ENCODE measurements at regions not wholly inside any gene's neighbourhood (a gene's known extent, or its start where the extent isn't known, plus 50 kb on each side); places are given as distances from the start of the nearest gene placed in this dataset.

DNA sequence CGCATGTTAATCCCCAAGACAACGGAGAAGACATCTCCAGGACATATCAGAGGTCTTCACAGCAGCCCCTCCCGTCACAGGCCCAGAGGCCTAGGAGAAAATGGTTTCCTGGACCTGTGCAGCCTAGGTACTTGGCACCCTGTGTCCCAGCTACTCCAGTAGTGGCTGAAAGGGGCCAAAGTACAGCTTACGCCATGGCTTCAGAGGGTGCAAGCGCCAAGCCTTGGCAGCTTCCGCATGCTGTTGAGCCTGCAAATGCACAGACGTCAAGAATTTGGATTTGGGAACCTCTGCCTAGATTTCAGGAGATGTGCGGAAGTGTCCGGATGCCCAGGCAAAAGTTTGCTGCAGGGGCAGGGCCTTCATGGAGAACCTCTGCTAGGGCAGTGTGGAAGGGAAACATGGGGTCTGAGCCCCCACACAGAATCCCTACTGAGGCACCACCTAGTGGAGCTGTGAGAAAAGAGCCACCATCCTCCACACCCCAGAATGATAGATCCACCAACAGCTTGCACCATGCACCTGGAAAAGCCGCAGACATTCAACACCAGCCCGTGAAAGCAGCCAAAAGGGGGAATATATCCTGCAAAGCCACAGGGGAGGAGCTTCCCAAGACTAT, 159.3 kb upstream of the COX10 start:
- TF ChIP-seq EZH2phosphoT487 (IDR thresholded peaks at IDR 0.05; ENCODE audit: low read length), result no peak
- Histone ChIP-seq H3K4me1 (ENCODE audit: low read length) (no peaks in the 10 kb centered on the region), H3K79me2 (ENCODE audit: low read length) (no peaks in the 10 kb centered on the region), H4K20me1 (ENCODE audit: insufficient read depth, low read length) (no peaks in the 10 kb centered on the region), H3F3A (ENCODE audit: insufficient read depth, low read length) (no peaks in the 10 kb centered on the region), H2AFZ (ENCODE audit: low read length) (no peak overlapping the region), H3K4me2 (ENCODE audit: low read depth, low read length) (no peak overlapping the region), H3K9me3 (replicated peaks; ENCODE audit: insufficient read depth, low read length) (no peaks in the 10 kb centered on the region), H3K36me3 (replicated peaks; ENCODE audit: insufficient read depth, low read length) (no peaks in the 10 kb centered on the region), H3K4me3 (ENCODE audit: low read length) (no peak overlapping the region), H3K27me3 (replicated peaks; ENCODE audit: insufficient read depth, low read length) (no peaks in the 10 kb centered on the region), H3K9me2 (replicated peaks; ENCODE audit: insufficient read depth, low read length) (no peaks in the 10 kb centered on the region), H3K9ac (ENCODE audit: low read length) (no peak overlapping the region), H3K27ac (ENCODE audit: low read length) (no peak overlapping the region)
- no peak for DNase-seq

DNA sequence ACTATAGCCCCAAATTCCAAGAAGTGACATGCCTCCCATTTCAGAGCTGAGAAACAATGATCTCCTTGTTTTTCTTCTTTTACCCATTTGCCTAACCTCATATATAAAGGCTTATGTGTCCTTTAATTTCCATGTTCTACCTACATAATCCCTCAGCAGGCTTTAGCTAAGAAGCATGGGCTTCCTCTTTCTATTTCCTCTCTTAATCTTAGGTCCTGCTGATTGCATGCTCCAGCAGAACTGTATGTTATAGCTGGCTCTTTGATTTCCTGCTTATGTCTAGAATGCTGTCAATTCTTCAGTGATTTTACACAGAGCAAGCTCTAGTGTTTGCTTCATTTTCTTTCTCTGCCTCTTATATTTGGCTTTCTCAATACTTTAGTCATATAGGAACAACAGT, 151.7 kb upstream of the COX10 start:
- no peaks in the 10 kb centered on the region for H3F3A ChIP-seq (ENCODE audit: insufficient read depth, low read length)
- no peaks in the 10 kb centered on the region for H4K20me1 ChIP-seq (ENCODE audit: insufficient read depth, low read length)
- H3K9me3 ChIP-seq (replicated peaks; ENCODE audit: insufficient read depth, low read length), result no peaks in the 10 kb centered on the region
- no peak for DNase-seq
- no peaks in the 10 kb centered on the region for H3K79me2 ChIP-seq (ENCODE audit: low read length)
- H3K36me3 ChIP-seq (replicated peaks; ENCODE audit: insufficient read depth, low read length), result no peaks in the 10 kb centered on the region
- H3K27ac ChIP-seq (ENCODE audit: low read length), result no peak overlapping the region
- no peak overlapping the region for H2AFZ ChIP-seq (ENCODE audit: low read length)
- no peaks in the 10 kb centered on the region for H3K9me2 ChIP-seq (replicated peaks; ENCODE audit: insufficient read depth, low read length)
- no peaks in the 10 kb centered on the region for H3K4me1 ChIP-seq (ENCODE audit: low read length)
- no peak overlapping the region for H3K9ac ChIP-seq (ENCODE audit: low read length)
- TF ChIP-seq EZH2phosphoT487 (IDR thresholded peaks at IDR 0.05; ENCODE audit: low read length) (no peak), EZH2 (optimal IDR thresholded peaks at IDR 0.05; ENCODE audit: low read depth, low read length) (no peak)
- TF ChIP-seq, protein P1, sequence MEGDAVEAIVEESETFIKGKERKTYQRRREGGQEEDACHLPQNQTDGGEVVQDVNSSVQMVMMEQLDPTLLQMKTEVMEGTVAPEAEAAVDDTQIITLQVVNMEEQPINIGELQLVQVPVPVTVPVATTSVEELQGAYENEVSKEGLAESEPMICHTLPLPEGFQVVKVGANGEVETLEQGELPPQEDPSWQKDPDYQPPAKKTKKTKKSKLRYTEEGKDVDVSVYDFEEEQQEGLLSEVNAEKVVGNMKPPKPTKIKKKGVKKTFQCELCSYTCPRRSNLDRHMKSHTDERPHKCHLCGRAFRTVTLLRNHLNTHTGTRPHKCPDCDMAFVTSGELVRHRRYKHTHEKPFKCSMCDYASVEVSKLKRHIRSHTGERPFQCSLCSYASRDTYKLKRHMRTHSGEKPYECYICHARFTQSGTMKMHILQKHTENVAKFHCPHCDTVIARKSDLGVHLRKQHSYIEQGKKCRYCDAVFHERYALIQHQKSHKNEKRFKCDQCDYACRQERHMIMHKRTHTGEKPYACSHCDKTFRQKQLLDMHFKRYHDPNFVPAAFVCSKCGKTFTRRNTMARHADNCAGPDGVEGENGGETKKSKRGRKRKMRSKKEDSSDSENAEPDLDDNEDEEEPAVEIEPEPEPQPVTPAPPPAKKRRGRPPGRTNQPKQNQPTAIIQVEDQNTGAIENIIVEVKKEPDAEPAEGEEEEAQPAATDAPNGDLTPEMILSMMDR (IDR thresholded peaks at IDR 0.05; ENCODE audit: low read length), result no peak
- no peak overlapping the region for H3K4me3 ChIP-seq (ENCODE audit: low read length)
- no peaks in the 10 kb centered on the region for H3K27me3 ChIP-seq (replicated peaks; ENCODE audit: insufficient read depth, low read length)
- H3K4me2 ChIP-seq (ENCODE audit: low read depth, low read length), result no peak overlapping the region

DNA sequence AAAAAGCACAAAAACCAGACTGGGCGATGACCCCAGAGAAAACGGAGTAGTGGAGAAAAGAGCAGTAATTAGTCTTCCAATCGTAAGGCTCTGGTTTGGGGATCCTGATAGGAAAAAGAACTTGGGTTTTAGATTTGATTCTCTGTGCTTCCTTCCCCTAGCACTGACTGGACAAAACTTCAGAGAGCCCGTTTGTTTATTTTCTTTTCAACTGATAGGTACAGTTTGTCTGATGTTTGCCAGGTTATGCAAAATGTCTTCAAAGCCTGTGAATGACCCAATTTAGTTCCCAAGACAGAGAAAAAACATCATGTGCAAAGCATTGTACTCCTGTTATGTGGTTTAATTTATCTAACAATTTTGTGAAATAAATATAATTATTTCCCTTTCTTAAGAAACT, 151.1 kb upstream of the COX10 start:
- no peaks in the 10 kb centered on the region for H3K9me2 ChIP-seq (replicated peaks; ENCODE audit: insufficient read depth, low read length)
- TF ChIP-seq EZH2phosphoT487 (IDR thresholded peaks at IDR 0.05; ENCODE audit: low read length), result no peak
- no peak for TF ChIP-seq EZH2 (optimal IDR thresholded peaks at IDR 0.05; ENCODE audit: low read depth, low read length)
- TF ChIP-seq, protein P1 (IDR thresholded peaks at IDR 0.05; ENCODE audit: low read length), result no peak
- H3K27ac ChIP-seq (ENCODE audit: low read length), result no peak overlapping the region
- no peaks in the 10 kb centered on the region for H4K20me1 ChIP-seq (ENCODE audit: insufficient read depth, low read length)
- H3K4me2 ChIP-seq (ENCODE audit: low read depth, low read length), result no peak overlapping the region
- no peaks in the 10 kb centered on the region for H3K9me3 ChIP-seq (replicated peaks; ENCODE audit: insufficient read depth, low read length)
- H3K4me1 ChIP-seq (ENCODE audit: low read length), result no peaks in the 10 kb centered on the region
- no peaks in the 10 kb centered on the region for H3K36me3 ChIP-seq (replicated peaks; ENCODE audit: insufficient read depth, low read length)
- H3K4me3 ChIP-seq (ENCODE audit: low read length), result no peak overlapping the region
- H3K9ac ChIP-seq (ENCODE audit: low read length), result no peak overlapping the region
- no peaks in the 10 kb centered on the region for H3K79me2 ChIP-seq (ENCODE audit: low read length)
- no peaks in the 10 kb centered on the region for H3F3A ChIP-seq (ENCODE audit: insufficient read depth, low read length)
- H2AFZ ChIP-seq (ENCODE audit: low read length), result no peak overlapping the region
- no peak for DNase-seq
- no peaks in the 10 kb centered on the region for H3K27me3 ChIP-seq (replicated peaks; ENCODE audit: insufficient read depth, low read length)

DNA sequence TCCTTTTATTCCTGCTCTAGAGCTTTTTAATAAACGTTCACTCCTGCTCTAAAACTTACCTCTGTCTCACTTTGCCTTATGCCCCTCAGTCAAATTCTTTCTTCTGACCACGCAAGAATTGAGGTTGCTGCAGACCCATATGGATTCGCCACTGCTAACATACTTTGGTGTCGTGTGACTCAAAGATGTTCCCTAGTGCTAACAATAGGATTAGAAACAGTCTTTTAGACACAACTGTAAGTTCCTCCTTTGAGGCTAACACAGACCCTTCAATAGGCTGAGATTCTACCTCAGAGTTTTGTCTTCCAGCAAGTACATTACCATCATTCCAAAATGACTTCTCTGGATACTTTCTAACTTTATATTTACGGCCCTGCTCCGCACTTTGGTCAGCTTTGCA, 149.5 kb upstream of the COX10 start:
- no peak overlapping the region for H3K27ac ChIP-seq (ENCODE audit: low read length)
- no peaks in the 10 kb centered on the region for H3K79me2 ChIP-seq (ENCODE audit: low read length)
- H3K9ac ChIP-seq (ENCODE audit: low read length), result no peak overlapping the region
- no peaks in the 10 kb centered on the region for H3K27me3 ChIP-seq (replicated peaks; ENCODE audit: insufficient read depth, low read length)
- TF ChIP-seq EZH2 (optimal IDR thresholded peaks at IDR 0.05; ENCODE audit: low read depth, low read length) (no peak), EZH2phosphoT487 (IDR thresholded peaks at IDR 0.05; ENCODE audit: low read length) (no peak)
- TF ChIP-seq, protein P1 (IDR thresholded peaks at IDR 0.05; ENCODE audit: low read length), result no peak
- DNase-seq, result no peak
- H3K9me2 ChIP-seq (replicated peaks; ENCODE audit: insufficient read depth, low read length), result no peaks in the 10 kb centered on the region
- H3K4me3 ChIP-seq (ENCODE audit: low read length), result no peak overlapping the region
- no peaks in the 10 kb centered on the region for H3K36me3 ChIP-seq (replicated peaks; ENCODE audit: insufficient read depth, low read length)
- H3K9me3 ChIP-seq (replicated peaks; ENCODE audit: insufficient read depth, low read length), result no peaks in the 10 kb centered on the region
- no peak overlapping the region for H3K4me2 ChIP-seq (ENCODE audit: low read depth, low read length)
- no peaks in the 10 kb centered on the region for H4K20me1 ChIP-seq (ENCODE audit: insufficient read depth, low read length)
- H3K4me1 ChIP-seq (ENCODE audit: low read length), result no peaks in the 10 kb centered on the region
- no peaks in the 10 kb centered on the region for H3F3A ChIP-seq (ENCODE audit: insufficient read depth, low read length)
- H2AFZ ChIP-seq (ENCODE audit: low read length), result no peak overlapping the region
